Esophagus squamous epithelium (tissue), 4 donors: ENCODE measurements at regions not wholly inside any gene's neighbourhood (a gene's known extent, or its start where the extent isn't known, plus 50 kb on each side); places are given as distances from the start of the nearest gene placed in this dataset.

Source experiments
- CTCF ChIP-seq, 6 experiments: fragments of 450-650 bp in 4 of 6; fragments of 200-600 bp in 2 of 6; sonication (generic) in 2 of 6; IDR thresholded peaks; one replicate each; pipeline ENCODE4 v1.5.1; 2016 to 2019; ENCODE audit warnings: antibody characterized with exemption in 6 of 6, mild to moderate bottlenecking in 4 of 6, moderate library complexity in 4 of 6
- POLR2A ChIP-seq, 4 donors: fragments of 450-650 bp; IDR thresholded peaks; one replicate each; pipeline ENCODE4 v1.6.1; 2017; ENCODE audit warnings: antibody characterized with exemption in 4 of 4, mild to moderate bottlenecking in 4 of 4, moderate library complexity in 3 of 4

- TF ChIP-seq POLR2A (IDR thresholded peaks at IDR 0.05) = no peak
- no peak for TF ChIP-seq CTCF (IDR thresholded peaks at IDR 0.05)
Measured at GRCh38 chr17:51423421-51424160, 163.2 kb downstream of the UTP18 start.
